Activated T-helper 1 cell treated with anti-CD3 and anti-CD28 coated beads, Interleukin-2, amount 50 U/mL, for 16 hours (primary cell): ENCODE measurements at regions not wholly inside any gene's neighbourhood (a gene's known extent, or its start where the extent isn't known, plus 50 kb on each side); places are given as distances from the start of the nearest gene placed in this dataset.
"Not testable (repeated sequence)": the region's sequence is repeated elsewhere in the genome, so short reads cannot be mapped to it uniquely, and the experiment has no call there.

Experiments
- DNase-seq, 2 donors: peaks; one replicate each; pipeline ENCODE4 v3.0.0-alpha.2; 2020; ENCODE audit warnings: low read depth in 1 of 2, low spot score in 1 of 2

DNA sequence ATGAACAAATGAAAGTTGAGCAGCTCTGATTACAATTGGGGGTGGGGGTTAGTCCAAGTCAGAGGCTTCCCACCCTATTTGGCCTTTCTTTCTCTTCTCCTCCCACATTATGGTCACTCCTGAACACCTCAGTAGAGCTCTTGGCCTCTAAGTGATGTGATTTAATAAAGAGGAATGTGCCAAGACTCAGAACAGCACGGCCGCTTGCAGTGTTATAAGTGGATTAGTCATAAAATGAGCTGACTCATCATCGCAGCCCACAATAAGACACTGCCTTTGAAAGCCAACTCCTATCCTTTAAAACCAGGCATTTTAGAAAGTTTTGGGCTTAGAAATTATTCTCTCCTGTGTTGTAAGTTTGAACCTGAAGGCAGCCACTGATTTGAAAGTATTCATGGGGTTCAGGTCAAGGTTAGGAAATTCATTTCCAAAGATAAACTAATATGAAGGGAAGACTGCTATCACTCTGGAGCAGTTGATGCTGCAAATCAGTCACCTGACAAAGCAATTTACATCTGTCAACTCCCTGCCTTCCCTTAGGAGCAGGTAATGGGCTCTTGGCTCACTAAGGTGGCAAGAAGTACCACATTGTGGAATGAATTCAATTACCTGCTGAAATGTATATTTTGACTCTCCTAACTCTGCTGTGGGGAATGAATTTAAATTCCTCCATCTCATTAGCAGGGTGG is 283.6 kb upstream of the NMUR2 start:
- DNase-seq, result no peak

DNA sequence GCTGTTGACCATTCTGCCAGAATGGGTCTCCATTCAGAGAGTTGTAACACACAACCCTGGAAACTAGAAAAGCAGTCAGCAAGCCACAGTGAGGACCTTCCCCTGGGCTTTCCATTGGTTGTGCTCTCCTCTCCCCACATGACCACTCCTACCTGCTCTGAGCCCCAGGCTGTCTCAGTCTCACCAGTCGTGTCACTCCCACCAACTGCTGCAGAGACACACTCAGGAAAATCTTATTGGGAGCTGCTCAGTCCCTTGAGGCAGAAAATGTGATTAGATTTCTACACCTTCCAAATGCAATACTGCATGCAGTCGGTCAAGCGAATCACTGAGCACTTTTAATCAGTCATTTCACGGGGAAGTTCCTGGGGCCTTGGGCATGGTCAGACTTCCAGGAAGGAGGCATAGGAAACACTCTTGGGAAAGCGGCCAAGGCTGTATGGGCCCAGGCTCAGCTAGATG is 284.2 kb upstream of the NMUR2 start:
- DNase-seq, result no peak

DNA sequence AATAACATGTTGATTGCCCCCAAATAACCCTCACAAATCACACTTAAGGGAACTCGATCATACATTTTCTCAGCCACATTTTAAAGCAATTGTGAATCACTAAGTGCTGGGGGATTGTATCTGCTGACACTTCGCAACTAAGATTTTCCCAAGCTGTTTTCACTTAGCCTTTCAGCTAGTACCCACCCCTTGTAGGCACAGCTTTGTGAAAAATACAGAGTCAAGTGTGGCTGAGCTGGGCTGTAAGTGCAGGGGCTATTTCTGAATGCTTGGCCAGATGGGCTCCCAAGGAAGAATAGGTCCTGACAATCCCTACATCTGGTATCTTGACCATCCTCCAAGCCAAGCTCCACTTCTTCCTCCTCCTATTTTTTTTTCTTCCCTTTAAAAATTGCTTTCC is 289.2 kb upstream of the NMUR2 start:
- DNase-seq, result no peak

DNA sequence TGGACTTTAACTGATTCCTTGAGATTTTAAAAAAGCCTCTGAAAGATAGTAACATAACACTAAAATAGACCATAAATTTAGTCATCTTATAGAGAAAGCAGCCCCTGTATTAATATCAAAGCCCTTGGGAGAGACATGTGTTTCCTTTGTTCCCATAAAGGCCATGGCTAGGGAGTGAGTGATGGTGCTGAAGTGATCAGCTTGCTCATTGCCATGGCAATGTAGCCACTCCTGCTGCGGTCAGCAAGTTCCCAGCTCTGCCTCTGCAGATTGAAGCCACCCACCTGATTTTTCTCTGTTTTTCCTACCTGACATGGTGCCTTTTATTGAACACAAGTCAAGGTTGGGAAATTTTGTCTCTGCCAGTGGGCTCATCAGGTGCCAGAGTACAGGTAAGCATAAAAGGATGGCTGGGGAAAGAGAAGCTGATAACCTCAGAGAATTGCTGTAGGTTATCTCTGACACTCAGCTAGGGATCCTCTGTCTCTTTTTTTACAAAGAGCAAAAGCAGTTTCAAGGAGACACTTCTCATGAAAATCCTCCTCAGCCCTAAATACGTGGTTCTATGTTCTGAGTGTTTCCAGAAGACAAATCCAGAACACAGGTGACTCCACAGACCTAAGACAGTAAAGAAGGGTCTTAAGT is 296.3 kb upstream of the NMUR2 start:
- no peak for DNase-seq

DNA sequence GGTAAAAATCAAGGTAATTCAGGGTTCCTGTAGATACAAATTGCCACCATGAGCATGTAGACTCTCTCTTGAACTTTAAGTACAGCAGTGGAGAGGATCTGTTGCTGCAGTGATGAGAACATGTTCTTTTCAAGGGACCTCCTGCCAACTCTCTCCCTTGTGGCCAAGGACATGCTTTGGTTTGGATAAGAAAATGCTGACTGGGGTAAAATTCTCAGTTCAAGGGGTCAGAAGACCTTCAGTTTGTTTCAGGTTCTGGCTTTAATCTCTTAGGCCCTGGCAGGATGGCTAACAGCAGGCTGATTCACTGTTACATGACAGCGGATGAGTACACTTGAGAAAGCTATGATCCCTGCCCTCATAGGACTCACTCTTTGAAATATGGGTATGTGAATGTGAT is 299.2 kb upstream of the NMUR2 start:
- no peak for DNase-seq

DNA sequence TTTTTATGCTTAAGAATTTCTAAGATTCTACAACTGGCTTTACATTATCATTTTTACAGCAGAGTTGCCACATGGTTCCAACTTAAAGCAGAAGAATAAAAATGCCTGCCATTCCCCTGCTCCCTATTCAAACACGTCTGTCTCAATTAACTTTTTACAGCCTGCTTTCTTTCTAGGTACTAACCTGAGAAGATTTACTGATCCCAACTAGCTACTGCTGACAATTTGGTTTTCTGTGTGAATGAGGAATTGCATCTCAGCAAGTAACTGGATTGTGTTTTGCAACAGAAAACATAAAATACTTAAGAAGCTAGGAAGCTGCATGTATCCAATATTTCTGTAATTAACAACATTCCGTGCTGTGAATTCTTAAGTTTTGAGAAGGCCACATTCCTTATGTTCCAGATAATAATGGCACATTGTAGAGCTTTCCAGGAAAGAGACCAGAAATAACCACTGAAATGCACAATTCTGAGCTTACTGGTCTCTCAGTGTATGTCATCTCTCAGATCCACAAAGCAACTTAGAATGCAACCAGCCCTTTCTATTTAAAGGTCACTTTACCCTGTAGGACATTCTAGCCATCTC is 306.8 kb upstream of the NMUR2 start:
- no peak for DNase-seq

DNA sequence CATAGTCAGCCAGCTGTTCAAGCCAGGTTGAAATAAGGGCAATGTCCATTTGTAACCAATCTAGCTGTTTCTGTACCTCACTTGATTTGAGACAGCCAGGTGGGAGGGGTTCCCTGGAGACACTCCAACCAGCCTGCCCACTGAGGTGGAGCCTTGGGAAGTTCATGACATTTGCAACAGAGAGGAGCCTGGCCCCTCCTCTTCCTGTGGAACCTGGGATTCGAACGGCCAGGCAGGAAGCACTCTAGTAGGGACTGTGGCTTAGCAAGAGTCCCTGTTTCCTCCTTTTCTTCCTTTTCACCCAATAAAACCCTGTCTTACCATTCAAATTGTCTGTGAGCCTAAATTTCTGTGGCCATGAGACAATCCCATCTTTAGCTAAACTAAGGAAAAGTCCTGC is 312.3 kb upstream of the NMUR2 start:
- no peak for DNase-seq

DNA sequence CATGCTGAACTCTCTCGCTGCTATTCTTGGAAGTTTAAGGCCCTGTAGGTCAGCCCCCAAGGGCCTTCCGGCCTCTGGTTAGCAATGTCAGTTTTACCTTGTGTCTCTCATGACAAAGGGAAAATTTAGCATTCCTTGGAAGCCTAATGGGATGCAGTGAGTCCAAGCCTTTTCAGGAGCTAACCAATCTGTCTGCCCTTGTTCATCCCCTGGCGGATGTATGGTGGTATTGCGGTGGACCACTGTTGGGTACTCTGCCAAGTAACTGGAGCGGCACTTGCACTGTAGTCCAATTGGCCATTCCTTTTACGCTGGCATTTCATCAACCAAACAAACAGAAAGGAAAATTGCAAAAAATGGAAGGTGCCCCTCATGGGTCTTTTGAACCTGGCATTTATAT is 318.4 kb upstream of the NMUR2 start:
- no peak for DNase-seq

DNA sequence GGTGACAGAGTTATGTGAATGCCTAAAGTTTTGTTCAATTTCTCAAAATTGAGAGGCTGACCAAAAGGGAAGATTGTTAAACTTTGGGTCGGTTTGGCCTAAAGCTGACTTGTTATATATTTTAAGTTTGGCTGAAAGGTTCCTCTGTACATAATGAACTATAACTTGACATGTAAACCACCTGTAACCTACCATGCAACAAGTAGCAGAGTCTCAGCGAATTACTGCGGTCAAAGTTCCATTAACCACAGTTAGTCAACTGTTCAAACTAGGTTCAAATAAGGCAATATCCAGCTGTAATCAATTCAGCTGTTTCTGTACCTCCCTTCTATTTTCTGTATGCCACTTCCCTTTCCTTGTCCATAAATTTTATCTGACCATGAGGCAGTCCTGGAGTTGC is 325.1 kb upstream of the NMUR2 start:
- DNase-seq, result no peak

DNA sequence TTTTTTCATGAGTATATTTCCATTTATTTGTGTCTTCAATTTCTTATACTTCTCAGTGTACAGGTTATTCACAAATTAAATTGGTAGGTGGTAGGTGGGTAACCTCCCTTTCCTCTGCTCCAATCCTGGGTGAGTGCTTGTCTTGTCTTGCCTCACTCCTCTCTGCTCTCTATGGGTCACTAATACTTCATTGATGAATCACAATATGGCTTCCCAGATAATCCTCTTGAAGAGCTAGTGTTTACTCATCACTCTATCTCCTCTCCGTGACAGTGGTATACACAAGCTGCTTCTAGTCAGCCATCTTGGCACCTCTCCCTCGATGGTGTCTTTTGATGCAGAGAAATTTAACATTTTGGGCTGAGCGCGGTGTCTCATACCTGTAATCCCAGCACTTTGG is 331.8 kb upstream of the NMUR2 start:
- DNase-seq, result no peak

DNA sequence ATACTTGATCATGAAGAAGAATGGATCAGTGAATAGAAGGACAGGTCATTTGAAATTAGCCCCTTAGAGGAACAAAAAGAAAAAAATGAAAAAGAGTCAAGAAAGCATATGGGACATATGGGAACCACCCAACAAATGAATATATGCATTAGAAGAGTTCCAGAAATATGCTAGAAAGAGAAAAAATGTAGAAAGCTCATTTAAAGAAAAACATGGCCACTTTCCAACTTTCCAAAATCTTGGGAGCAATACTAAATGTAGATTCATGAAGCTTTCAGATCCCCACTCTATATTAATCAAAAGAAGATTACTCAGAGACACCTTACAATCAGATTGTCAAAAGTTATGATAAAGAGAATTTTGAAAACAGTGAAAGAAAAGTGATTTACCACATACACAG is 334.8 kb upstream of the NMUR2 start:
- no peak for DNase-seq

DNA sequence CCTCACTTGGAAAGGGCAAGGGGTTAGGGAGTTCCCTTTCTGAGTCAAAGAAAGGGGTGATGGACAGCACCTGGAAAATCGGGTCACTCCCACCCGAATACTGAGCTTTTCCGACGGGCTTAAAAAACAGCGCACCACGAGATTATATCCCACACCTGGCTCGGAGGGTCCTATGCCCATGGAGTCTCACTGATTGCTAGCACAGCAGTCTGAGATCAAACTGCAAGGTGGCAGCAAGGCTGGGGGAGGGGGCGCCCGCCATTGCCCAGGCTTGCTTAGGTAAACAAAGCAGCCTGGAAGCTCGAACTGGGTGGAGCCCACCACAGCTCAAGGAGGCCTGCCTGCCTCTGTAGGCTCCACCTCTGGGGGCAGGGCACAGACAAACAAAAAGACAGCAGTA is 336.0 kb upstream of the NMUR2 start:
- DNase-seq, result not testable (repeated sequence)

DNA sequence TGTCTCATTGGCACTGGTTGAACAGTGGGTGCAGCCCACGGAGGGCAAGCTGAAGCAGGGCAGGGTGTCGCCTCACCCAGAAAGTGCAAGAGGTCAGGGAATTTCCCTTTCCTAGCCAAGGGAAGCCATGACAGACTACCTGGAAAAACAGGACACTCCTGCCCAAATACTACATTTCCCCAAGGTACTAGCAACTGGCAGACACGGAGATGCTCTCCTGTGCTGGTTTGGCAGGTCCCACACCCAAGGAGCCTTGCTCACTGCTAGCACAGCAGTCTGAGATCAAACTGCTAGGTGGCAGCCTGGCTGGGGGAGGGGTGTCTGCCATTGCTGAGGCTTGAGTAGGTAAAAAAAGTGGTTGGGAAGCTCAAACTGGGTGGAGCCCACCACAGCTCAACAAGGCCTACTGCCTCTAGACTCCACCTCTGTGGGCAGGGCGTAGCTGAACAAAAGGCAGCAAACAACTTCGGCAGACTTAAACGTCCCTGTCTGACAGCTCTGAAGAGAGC is 382.7 kb upstream of the NMUR2 start:
- not testable (repeated sequence) for DNase-seq

DNA sequence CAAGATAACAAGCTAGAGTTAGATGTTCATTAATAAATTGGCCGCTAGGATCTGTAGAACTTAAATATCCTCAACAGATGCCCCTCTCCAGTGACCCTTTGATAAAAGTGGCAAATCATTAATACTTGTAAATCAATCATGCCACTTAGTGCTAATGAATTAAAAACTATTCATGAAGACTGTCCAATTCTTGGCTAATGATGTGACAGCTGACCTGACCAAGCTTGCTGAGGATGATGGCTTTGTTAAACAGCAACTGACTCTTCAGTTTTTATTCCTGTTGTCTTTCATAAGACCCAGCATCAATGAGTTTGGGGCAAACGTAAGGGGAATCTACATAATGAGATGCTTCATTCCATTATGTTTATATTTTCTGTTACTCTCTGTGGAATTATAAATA is 396.8 kb upstream of the NMUR2 start:
- no peak for DNase-seq

DNA sequence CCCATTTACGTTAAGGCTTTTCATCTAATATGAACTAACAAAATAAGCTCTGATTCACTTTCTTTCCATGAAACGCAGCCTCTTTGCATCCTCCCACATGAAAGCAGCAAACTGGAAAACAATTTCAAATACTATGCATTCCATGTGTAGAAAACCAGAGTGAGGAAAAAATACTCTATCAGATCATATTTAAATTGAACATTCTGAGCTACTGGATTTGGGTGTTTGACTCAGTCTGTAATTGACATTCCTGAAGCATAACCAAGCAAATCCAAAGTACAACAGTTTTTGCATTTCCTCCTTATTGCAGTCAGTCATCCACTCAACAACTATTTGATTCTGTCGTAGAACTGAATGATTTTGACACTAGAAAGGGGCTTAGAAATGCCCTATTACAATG is 399.1 kb upstream of the NMUR2 start:
- DNase-seq, result no peak

DNA sequence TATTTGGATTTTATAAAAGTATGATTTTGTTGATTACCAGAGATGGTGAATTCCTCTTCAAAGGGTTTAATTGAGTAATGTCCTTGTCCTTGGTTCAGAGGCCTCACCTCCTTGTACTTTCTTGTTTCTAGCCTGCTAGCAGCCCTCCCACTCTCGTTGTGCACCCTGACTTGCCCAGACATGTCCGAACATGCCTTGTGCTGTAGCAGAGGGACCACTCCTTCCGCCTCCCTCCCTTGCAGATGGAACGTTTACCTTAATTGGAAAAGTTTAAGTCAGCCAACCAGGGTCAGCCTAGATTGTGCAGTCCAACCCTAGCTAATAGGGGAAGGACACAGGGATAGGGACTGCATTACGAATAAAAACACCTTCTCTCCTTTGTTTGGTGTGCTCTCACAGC is 406.9 kb upstream of the NMUR2 start:
- no peak for DNase-seq

DNA sequence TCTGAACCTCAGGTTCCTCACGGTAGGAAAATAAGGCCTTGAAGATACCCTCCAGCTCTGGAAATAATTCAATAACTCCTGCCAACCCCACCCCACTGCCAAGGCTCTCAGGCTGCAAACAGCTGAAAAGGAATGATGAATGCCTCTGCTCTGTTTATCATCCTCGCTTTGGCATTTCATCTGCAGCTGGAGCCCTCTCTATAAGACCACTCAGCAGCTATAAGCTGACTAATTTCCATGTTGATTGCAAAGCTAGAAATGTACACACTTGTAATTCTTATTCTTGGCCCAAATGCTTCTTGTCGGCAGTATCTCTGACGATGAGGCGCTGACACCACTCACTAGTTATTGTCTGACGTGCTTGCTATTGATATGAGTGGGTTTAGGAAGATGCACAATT is 408.4 kb upstream of the NMUR2 start:
- no peak for DNase-seq

DNA sequence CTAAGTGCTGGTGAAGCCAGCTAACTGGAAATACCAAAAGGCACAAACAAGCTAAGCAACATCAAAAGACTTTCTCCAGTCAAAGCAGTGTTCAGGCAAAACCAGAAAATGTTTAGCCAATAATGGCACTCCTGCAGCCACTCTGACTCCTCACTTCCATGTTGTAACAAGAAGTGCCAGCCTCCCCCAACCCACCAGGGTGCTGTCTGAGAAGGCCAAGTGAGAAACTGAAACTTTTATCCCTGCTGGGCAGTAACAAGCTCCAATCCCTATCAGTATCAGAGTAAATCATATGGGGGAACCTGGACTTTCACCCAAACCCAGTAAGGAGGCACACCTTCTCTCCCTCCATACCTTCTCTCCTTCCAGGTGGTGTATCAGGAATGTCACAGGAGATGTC is 414.8 kb upstream of the NMUR2 start:
- DNase-seq, result no peak

DNA sequence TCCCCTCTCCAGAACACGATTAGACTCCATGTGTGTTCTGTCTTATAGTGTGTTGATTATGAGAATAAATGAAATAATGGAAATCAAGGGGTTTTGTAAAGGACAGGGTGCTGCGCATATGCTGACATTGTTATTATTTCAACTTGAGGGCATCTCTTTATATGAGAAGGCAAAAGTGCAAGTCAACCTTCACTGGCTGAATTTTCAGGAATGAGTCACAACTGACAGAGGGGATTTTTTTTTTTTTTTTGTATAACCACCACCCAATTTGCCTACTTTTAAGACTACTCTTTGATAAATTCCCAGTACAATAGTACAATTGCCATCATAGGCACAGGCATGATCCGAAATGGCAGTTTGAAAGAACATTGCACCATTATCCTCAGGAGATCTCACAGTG is 419.2 kb upstream of the NMUR2 start:
- no peak for DNase-seq

DNA sequence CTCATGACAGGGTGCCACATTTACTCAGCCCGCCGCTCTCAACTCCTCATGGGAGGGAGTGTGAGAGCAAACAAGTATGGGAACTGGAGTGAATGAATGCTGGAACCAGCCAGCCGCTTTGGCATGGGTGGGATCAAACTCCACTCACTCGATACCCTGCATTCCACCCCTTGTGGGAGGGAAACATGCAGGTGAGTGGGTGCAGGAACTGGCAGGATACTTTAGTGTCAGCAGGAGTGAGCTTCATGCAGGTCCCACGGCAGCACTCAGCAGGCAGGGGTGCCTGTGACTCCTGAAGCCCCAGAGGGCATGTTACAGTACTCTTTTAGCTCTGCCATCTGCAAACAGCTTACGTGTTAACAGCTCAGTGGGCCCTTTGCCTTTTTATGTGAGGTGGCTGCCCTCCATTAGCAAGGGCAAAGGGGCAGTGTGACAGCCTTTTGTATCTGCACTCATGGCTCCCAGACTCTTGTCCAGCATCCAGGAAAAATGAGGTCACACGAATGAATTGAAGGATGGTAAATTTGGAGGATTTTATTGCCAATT is 433.2 kb upstream of the NMUR2 start:
- no peak for DNase-seq

DNA sequence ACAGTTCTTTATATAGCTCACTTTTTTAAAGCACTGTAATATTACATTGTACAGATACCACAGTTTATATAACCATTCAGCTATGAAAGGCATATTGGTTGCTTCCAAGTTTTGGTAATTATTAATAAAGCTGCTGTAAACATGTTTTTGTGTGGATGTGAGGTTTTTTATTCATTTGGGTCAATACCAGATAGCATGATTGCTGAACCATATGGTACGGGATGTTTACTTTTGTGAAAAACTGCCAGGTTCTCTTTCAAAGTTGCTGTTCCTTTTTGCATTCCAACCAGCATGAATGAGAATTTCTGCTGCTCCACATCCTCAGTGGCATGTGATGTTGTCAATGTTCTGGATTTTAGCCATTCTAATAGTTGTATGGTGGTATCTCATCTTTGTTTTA is 439.6 kb upstream of the NMUR2 start:
- DNase-seq, result no peak

DNA sequence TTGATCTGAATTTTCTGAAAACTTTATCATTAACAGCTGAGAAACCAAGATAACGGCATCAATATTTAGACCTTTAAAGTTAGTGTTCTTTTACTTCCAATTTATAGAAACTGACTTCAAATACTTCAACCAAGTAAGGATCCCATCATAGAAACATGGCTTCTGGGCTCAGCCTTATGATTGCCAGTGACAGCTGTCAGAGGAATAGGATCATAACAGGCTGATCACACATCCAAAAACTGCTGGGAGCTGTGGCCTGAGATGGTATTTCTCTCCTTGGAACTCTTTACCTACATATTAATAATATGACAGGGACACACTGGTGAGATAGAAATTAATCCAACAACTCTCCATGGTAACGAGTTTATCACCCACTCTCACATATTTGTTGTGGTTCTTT is 448.3 kb upstream of the NMUR2 start:
- no peak for DNase-seq
